Adrenal gland (tissue), 5 donors: ENCODE measurements at regions not wholly inside any gene's neighbourhood (a gene's known extent, or its start where the extent isn't known, plus 50 kb on each side); places are given as distances from the start of the nearest gene placed in this dataset.

Source experiments
- CTCF ChIP-seq, 6 experiments: fragments of 450-650 bp in 4 of 6; fragments of 200-600 bp in 2 of 6; sonication (generic) in 1 of 6; IDR thresholded peaks; 1 replicate in 5 of 6; 2 replicates in 1 of 6; pipeline versions ENCODE4 v1.5.1 to v1.8.0; 2016 to 2021; ENCODE audit warnings: antibody characterized with exemption in 6 of 6, mild to moderate bottlenecking in 2 of 6, moderate library complexity in 1 of 6
- POLR2A ChIP-seq, 2 donors: fragments of 450-650 bp; IDR thresholded peaks; one replicate each; pipeline ENCODE4 v1.6.1; 2017; ENCODE audit warnings: antibody characterized with exemption in 2 of 2, mild to moderate bottlenecking in 2 of 2, moderate library complexity in 1 of 2
- donor health status: DM: no; HTN: no; CAD: no.

GRCh38 chr16:73125850-73126524 lies 78.1 kb upstream of the ZFHX3 start:
- no peak for TF ChIP-seq POLR2A (IDR thresholded peaks at IDR 0.05)
- no peak for TF ChIP-seq CTCF (IDR thresholded peaks at IDR 0.05)
